ENCODE measurements at regions not wholly inside any gene's neighbourhood (a gene's known extent, or its start where the extent isn't known, plus 50 kb on each side); places are given as distances from the start of the nearest gene placed in this dataset.

DNA sequence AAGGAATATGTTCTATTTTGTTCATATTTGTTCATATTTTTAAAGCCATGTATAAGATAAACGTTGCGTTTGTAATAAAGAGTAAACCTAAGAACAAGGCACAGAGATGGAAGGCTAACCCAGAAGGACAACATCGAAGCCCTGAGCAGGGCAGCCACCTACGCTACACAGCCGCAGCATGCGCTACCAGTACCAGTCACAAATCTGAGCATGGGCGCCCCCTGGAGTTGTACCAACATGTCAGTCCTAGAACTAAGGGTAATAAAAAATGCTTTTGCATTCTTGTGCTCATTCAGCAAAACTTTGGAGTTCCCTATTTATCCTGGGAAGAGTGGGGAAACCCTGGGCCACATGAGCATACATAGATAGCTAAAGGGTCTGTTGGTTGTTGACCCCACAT is 70.6 kb downstream of the PLEKHG1 start:
- Histone ChIP-seq H3K36me3 (ENCODE audit: insufficient read depth, insufficient read length, low read length) (no peaks in the 10 kb centered on the region), H3K9ac (ENCODE audit: insufficient read length, low read depth) (no peak overlapping the region), H3K9me3 (ENCODE audit: insufficient read depth, low read length) (no peaks in the 10 kb centered on the region), H3K4me3 (ENCODE audit: insufficient read length, low read depth) (no peak overlapping the region), H3K27me3 (ENCODE audit: insufficient read depth, insufficient read length) (no peaks in the 10 kb centered on the region), H3K4me1 (ENCODE audit: insufficient read depth, insufficient read length) (no peaks in the 10 kb centered on the region)
- DNase-seq (ENCODE audit: low read depth, low spot score) = no peak
- TF ChIP-seq YY1 (IDR thresholded peaks at IDR 0.05; ENCODE audit: insufficient read depth, insufficient read length) = no peak
- no peak for TF ChIP-seq ZNF274 (IDR thresholded peaks at IDR 0.05; ENCODE audit: low read depth, low read length)
- TF ChIP-seq SUZ12 (IDR thresholded peaks at IDR 0.05; ENCODE audit: extremely low read depth, insufficient read depth, insufficient read length) = no peak

DNA sequence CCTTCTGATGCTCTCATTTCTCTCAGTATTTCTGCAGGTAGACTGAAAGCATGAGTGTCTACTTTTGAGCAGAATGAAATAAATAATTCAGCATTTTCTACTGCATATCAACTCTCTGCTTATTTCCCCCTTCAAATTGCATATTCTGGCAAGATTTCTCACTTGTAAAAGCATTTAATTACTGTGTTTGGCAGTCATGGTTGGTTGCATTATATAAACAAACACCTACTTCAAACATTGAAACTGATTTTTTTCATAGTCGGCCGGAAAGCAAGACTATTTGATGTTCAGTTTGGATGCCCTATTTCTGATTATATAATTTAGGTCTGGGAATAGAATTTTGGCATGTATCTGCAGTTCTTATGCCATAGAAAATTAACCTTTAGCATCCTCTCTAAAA is 73.1 kb downstream of the PLEKHG1 start:
- no peaks in the 10 kb centered on the region for H3K9me3 ChIP-seq (ENCODE audit: insufficient read depth, low read length)
- no peak for DNase-seq (ENCODE audit: low read depth, low spot score)

DNA sequence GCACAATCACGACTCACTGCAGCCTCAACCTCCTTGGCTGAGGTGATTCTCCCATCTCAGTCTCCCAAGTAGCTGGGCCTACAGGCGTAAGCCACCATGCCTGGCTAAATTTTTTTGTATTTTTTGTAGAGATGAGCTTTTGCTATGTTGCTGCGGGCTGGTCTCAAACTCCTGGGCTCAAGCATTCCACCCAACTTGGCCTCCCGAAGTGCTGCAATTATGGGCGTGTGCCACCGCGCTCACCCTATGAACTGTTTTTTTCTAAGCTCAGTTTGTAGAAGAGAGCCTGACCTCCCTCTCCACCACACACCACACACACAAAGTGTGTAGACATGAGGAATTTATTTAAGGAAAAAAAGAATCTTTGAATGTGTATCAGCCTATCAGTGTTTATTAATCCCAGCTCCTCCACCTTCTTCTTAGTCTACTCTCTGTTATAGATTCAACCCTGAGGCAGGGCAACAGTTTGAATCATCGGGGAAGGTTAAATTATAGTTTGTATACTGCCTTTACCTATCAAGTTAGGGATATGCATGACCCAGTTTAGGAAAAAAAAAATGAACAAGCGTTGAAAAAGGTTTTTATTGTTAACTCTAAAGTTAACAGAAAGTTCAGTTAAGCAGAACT is 74.1 kb downstream of the PLEKHG1 start:
- H3K9me3 ChIP-seq (ENCODE audit: insufficient read depth, low read length) = no peaks in the 10 kb centered on the region
- no peaks in the 10 kb centered on the region for H3K4me1 ChIP-seq (ENCODE audit: insufficient read depth, insufficient read length)
- no peak overlapping the region for H3K9ac ChIP-seq (ENCODE audit: insufficient read length, low read depth)
- no peaks in the 10 kb centered on the region for H3K27me3 ChIP-seq (ENCODE audit: insufficient read depth, insufficient read length)
- no peak for DNase-seq (ENCODE audit: low read depth, low spot score)
- TF ChIP-seq ZNF274 (IDR thresholded peaks at IDR 0.05; ENCODE audit: low read depth, low read length) = no peak
- TF ChIP-seq YY1 (IDR thresholded peaks at IDR 0.05; ENCODE audit: insufficient read depth, insufficient read length) = no peak
- H3K36me3 ChIP-seq (ENCODE audit: insufficient read depth, insufficient read length, low read length) = no peaks in the 10 kb centered on the region
- no peak overlapping the region for H3K4me3 ChIP-seq (ENCODE audit: insufficient read length, low read depth)

More for the DNA sequence above, 73.1 kb downstream of the PLEKHG1 start:
- Histone ChIP-seq H3K27me3 (ENCODE audit: insufficient read depth, insufficient read length) (no peaks in the 10 kb centered on the region), H3K4me1 (ENCODE audit: insufficient read depth, insufficient read length) (no peaks in the 10 kb centered on the region), H3K36me3 (ENCODE audit: insufficient read depth, insufficient read length, low read length) (no peaks in the 10 kb centered on the region), H3K4me3 (ENCODE audit: insufficient read length, low read depth) (no peak overlapping the region), H3K9ac (ENCODE audit: insufficient read length, low read depth) (no peak overlapping the region)
- TF ChIP-seq ZNF274 (IDR thresholded peaks at IDR 0.05; ENCODE audit: low read depth, low read length) (no peak), SUZ12 (IDR thresholded peaks at IDR 0.05; ENCODE audit: extremely low read depth, insufficient read depth, insufficient read length) (no peak), YY1 (IDR thresholded peaks at IDR 0.05; ENCODE audit: insufficient read depth, insufficient read length) (no peak)

DNA sequence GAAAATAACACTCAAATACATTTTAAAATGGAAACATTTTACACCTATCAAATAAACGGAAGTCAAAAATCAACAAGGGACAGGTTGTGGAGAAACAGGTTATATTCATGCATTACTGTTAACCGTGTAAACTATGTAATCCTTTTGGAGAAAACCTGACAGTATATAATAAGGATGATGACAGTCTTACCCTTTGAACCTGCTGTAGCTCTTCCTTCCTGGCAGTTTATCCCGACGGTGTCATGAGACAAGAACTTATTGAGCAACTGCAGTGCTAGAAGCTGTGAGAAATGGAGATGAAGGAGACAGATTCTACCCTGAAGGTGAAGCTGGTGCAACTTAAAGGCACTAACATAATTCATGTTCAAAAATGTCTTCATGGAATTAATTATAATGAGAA is 76.7 kb downstream of the PLEKHG1 start:
- H3K4me3 ChIP-seq (ENCODE audit: insufficient read length, low read depth) = no peak overlapping the region
- H3K4me1 ChIP-seq (ENCODE audit: insufficient read depth, insufficient read length) = no peaks in the 10 kb centered on the region
- no peak overlapping the region for H3K9ac ChIP-seq (ENCODE audit: insufficient read length, low read depth)
- H3K9me3 ChIP-seq (ENCODE audit: insufficient read depth, low read length) = no peaks in the 10 kb centered on the region
- TF ChIP-seq YY1 (IDR thresholded peaks at IDR 0.05; ENCODE audit: insufficient read depth, insufficient read length) (no peak), SUZ12 (IDR thresholded peaks at IDR 0.05; ENCODE audit: extremely low read depth, insufficient read depth, insufficient read length) (no peak), ZNF274 (IDR thresholded peaks at IDR 0.05; ENCODE audit: low read depth, low read length) (no peak)
- no peak for DNase-seq (ENCODE audit: low read depth, low spot score)
- no peaks in the 10 kb centered on the region for H3K27me3 ChIP-seq (ENCODE audit: insufficient read depth, insufficient read length)
- no peaks in the 10 kb centered on the region for H3K36me3 ChIP-seq (ENCODE audit: insufficient read depth, insufficient read length, low read length)

DNA sequence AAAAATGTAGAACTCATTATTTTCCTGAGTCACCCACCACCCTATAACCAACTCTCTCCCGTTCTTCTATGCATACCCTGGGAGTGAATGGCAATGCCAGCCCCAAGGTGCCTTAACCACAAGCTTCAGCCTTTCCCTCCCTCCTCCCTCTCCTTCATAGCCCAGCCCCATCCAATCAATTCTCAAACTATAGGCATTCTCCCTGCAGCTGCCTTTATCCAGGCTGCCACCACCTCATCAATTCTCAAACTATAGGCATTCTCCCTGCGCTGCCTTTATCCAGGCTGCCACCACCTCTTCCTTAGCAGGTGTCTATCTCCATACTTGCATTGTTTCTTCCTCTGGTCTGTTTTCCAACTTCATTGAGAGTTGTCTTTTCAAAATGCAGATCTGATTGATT is 77.1 kb downstream of the PLEKHG1 start:
- H3K9me3 ChIP-seq (ENCODE audit: insufficient read depth, low read length) = no peaks in the 10 kb centered on the region
- no peak for TF ChIP-seq SUZ12 (IDR thresholded peaks at IDR 0.05; ENCODE audit: extremely low read depth, insufficient read depth, insufficient read length)
- no peak for TF ChIP-seq ZNF274 (IDR thresholded peaks at IDR 0.05; ENCODE audit: low read depth, low read length)
- no peak for TF ChIP-seq YY1 (IDR thresholded peaks at IDR 0.05; ENCODE audit: insufficient read depth, insufficient read length)
- no peaks in the 10 kb centered on the region for H3K27me3 ChIP-seq (ENCODE audit: insufficient read depth, insufficient read length)
- H3K4me1 ChIP-seq (ENCODE audit: insufficient read depth, insufficient read length) = no peaks in the 10 kb centered on the region
- no peak for DNase-seq (ENCODE audit: low read depth, low spot score)
- no peaks in the 10 kb centered on the region for H3K36me3 ChIP-seq (ENCODE audit: insufficient read depth, insufficient read length, low read length)
- H3K4me3 ChIP-seq (ENCODE audit: insufficient read length, low read depth) = no peak overlapping the region
- H3K9ac ChIP-seq (ENCODE audit: insufficient read length, low read depth) = no peak overlapping the region

DNA sequence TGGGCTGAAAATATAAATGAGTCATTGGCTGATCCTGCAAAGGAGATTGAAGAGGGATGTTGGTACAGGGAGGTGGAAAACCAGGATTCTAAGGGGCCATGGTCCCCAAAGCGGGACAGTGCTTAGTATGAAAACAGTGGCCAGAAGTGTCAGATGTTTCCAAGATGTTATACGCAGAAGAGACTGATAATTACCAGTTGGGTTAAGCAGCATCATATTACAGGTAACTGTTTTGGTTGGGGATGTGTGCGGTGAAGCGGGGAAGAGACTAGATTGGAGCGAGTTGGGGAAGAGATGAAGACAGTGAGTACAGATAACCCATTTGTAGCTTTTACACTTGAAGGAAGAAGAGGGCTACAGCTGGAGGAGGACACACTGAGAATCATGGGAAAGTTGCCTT is 80.8 kb downstream of the PLEKHG1 start:
- no peaks in the 10 kb centered on the region for H3K9me3 ChIP-seq (ENCODE audit: insufficient read depth, low read length)
- TF ChIP-seq YY1 (IDR thresholded peaks at IDR 0.05; ENCODE audit: insufficient read depth, insufficient read length) (no peak), ZNF274 (IDR thresholded peaks at IDR 0.05; ENCODE audit: low read depth, low read length) (no peak), SUZ12 (IDR thresholded peaks at IDR 0.05; ENCODE audit: extremely low read depth, insufficient read depth, insufficient read length) (no peak)
- no peak overlapping the region for H3K4me3 ChIP-seq (ENCODE audit: insufficient read length, low read depth)
- H3K4me1 ChIP-seq (ENCODE audit: insufficient read depth, insufficient read length) = no peaks in the 10 kb centered on the region
- no peaks in the 10 kb centered on the region for H3K27me3 ChIP-seq (ENCODE audit: insufficient read depth, insufficient read length)
- H3K36me3 ChIP-seq (ENCODE audit: insufficient read depth, insufficient read length, low read length) = no peaks in the 10 kb centered on the region
- no peak overlapping the region for H3K9ac ChIP-seq (ENCODE audit: insufficient read length, low read depth)
- no peak for DNase-seq (ENCODE audit: low read depth, low spot score)

DNA sequence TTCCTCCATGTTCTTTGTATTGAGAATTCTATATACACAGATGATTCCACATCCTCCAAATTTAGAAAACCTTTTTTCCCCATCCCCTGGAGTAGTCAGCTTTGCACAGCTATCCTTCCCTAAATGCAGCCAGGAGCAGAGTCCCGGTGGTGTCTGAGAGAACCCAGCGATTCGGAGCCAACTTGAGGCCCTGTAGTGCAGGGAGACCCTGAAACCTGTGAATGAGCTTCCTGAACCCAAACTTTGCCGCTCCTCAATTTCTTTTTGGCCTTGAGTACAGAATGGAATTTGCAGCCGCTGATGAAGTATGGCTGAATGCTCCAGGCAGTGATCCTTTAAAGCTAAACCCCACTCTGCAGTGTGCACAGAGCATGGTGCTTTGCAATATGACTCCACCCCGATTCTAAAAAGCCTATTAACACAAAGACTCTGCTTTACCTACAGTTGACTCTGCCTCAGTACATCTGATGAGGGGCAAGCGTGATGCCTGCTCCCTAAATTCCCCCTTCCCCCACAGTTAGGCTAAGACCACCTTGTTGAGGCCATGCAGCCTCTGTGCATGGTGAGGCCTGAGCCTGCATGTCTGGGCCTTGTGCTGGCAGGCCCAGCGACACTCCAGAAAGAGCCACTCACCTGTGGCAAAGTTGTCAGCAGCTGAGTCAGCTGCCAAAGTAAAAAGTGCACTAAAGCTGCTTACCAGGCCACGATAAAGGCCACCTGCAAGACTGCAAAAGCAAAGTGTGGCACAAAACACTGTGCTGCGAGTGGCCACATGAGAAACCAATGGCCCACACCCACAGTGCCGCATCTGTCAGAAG is 82.1 kb downstream of the PLEKHG1 start:
- no peaks in the 10 kb centered on the region for H3K36me3 ChIP-seq (ENCODE audit: insufficient read depth, insufficient read length, low read length)
- no peak for TF ChIP-seq ZNF274 (IDR thresholded peaks at IDR 0.05; ENCODE audit: low read depth, low read length)
- TF ChIP-seq SUZ12 (IDR thresholded peaks at IDR 0.05; ENCODE audit: extremely low read depth, insufficient read depth, insufficient read length) = no peak
- no peak for TF ChIP-seq YY1 (IDR thresholded peaks at IDR 0.05; ENCODE audit: insufficient read depth, insufficient read length)
- H3K27me3 ChIP-seq (ENCODE audit: insufficient read depth, insufficient read length) = no peaks in the 10 kb centered on the region
- H3K9me3 ChIP-seq (ENCODE audit: insufficient read depth, low read length) = no peaks in the 10 kb centered on the region
- no peaks in the 10 kb centered on the region for H3K4me1 ChIP-seq (ENCODE audit: insufficient read depth, insufficient read length)
- no peak overlapping the region for H3K9ac ChIP-seq (ENCODE audit: insufficient read length, low read depth)
- DNase-seq (ENCODE audit: low read depth, low spot score) = no peak
- H3K4me3 ChIP-seq (ENCODE audit: insufficient read length, low read depth) = no peak overlapping the region
